ENCODE measurements at regions not wholly inside any gene's neighbourhood (a gene's known extent, or its start where the extent isn't known, plus 50 kb on each side); places are given as distances from the start of the nearest gene placed in this dataset.

- no peak for TF ChIP-seq CTCF (IDR thresholded peaks at IDR 0.05; ENCODE audit: low read depth, low read length, poor library complexity, severe bottlenecking)
- TF ChIP-seq EZH2phosphoT487 (IDR thresholded peaks at IDR 0.05; ENCODE audit: borderline replicate concordance, low read length) = no peak
Observed at GRCh38 chr22:49291781-49292180, 535.9 kb downstream of the BRD1 start.
